ENCODE measurements at regions not wholly inside any gene's neighbourhood (a gene's known extent, or its start where the extent isn't known, plus 50 kb on each side); places are given as distances from the start of the nearest gene placed in this dataset.

DNA sequence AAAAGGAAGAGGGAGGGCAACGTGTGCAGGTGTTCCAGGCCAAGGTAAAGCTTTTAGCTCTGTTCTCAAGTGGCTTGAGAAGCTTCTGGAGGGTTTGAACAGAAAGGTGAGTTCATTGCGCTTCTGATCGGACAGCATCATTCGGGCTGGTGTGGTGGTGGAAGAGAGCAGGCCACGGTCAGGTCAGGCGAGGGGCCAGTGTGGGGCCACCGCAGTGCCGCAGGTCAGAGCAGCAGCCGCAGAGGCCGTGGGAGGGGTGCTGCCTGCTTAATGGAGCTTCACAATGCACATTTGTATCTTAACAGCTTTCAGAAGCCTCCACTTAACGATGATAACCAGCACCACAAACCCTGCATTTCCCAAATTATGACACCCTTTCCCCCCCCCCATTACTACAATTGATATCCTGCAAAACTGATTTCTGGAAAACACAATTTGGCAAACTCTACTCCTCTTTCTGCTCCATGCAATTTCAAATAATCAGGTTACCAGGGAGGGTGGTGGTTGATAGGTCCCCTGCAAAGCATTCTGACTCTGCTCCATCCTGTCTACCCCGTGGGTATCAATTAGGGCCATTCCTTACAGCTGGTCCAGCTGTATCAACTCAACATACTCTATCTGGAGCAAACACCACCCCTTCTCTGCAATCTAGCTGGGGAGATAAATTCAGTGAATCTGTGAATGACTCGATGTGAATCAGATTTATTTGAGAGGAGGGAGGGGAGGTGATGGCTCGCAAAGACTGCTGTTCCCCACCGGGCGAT is 162.9 kb downstream of the ACTR3B start:
- Mint-ChIP-seq H3K27me3 (ENCODE audit: low read depth) (peaks cover 14% of the 10 kb centered on the region), H3K36me3 (ENCODE audit: low read depth) (no peaks in the 10 kb centered on the region), H3K4me3 (peak overlapping the region; percentile 11), H3K27ac (ENCODE audit: unreplicated experiment) (no peak overlapping the region), H3K9me3 (peaks cover 12% of the 10 kb centered on the region), H3K4me1 (peaks cover 18% of the 10 kb centered on the region)
- TF ChIP-seq, protein P1, sequence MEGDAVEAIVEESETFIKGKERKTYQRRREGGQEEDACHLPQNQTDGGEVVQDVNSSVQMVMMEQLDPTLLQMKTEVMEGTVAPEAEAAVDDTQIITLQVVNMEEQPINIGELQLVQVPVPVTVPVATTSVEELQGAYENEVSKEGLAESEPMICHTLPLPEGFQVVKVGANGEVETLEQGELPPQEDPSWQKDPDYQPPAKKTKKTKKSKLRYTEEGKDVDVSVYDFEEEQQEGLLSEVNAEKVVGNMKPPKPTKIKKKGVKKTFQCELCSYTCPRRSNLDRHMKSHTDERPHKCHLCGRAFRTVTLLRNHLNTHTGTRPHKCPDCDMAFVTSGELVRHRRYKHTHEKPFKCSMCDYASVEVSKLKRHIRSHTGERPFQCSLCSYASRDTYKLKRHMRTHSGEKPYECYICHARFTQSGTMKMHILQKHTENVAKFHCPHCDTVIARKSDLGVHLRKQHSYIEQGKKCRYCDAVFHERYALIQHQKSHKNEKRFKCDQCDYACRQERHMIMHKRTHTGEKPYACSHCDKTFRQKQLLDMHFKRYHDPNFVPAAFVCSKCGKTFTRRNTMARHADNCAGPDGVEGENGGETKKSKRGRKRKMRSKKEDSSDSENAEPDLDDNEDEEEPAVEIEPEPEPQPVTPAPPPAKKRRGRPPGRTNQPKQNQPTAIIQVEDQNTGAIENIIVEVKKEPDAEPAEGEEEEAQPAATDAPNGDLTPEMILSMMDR (conservative IDR thresholded peaks at IDR 0.05), result no peak
- DNase-seq (ENCODE audit: low read depth, low spot score), result no peak

GRCh38 chr7:152923711-152924110 is 164.2 kb downstream of the ACTR3B start:
- Mint-ChIP-seq H3K36me3 (ENCODE audit: low read depth) (no peaks in the 10 kb centered on the region), H3K9me3 (peaks cover 5% of the 10 kb centered on the region), H3K27ac (ENCODE audit: unreplicated experiment) (no peak overlapping the region), H3K4me1 (peaks cover 18% of the 10 kb centered on the region), H3K27me3 (ENCODE audit: low read depth) (peaks cover 11% of the 10 kb centered on the region), H3K4me3 (peak overlapping the region; percentile 75)
- TF ChIP-seq, protein P1 (conservative IDR thresholded peaks at IDR 0.05), result no peak
- DNase-seq (ENCODE audit: low read depth, low spot score), result no peak

- peaks cover 11% of the 10 kb centered on the region for H3K27me3 Mint-ChIP-seq (ENCODE audit: low read depth)
These were observed 164.7 kb downstream of the ACTR3B start for GRCh38 chr7:152924238-152924637.

GRCh38 chr7:152924826-152925411 is 165.4 kb downstream of the ACTR3B start:
- DNase-seq (ENCODE audit: low read depth, low spot score), result peak; percentile 5
- peak overlapping the region; percentile 62 for H3K27ac Mint-ChIP-seq (ENCODE audit: unreplicated experiment)
- TF ChIP-seq, protein P1 (conservative IDR thresholded peaks at IDR 0.05), result peak; percentile 41
- H3K4me3 Mint-ChIP-seq, result peak overlapping the region; percentile 75
- peaks cover 4% of the 10 kb centered on the region for H3K9me3 Mint-ChIP-seq
- H3K27me3 Mint-ChIP-seq (ENCODE audit: low read depth), result peaks cover 11% of the 10 kb centered on the region
- no peaks in the 10 kb centered on the region for H3K36me3 Mint-ChIP-seq (ENCODE audit: low read depth)
- peaks cover 18% of the 10 kb centered on the region for H3K4me1 Mint-ChIP-seq

More at GRCh38 chr7:152924238-152924637, 164.7 kb downstream of the ACTR3B start:
- no peak for DNase-seq (ENCODE audit: low read depth, low spot score)
- Mint-ChIP-seq H3K9me3 (peaks cover 5% of the 10 kb centered on the region), H3K4me3 (peak overlapping the region; percentile 75), H3K27ac (ENCODE audit: unreplicated experiment) (no peak overlapping the region), H3K4me1 (peaks cover 18% of the 10 kb centered on the region), H3K36me3 (ENCODE audit: low read depth) (no peaks in the 10 kb centered on the region)
- TF ChIP-seq, protein P1 (conservative IDR thresholded peaks at IDR 0.05), result no peak

- H3K36me3 Mint-ChIP-seq (ENCODE audit: low read depth), result no peaks in the 10 kb centered on the region
- H3K27ac Mint-ChIP-seq (ENCODE audit: unreplicated experiment), result peak overlapping the region; percentile 71
- TF ChIP-seq, protein P1 (conservative IDR thresholded peaks at IDR 0.05), result no peak
- peaks cover under 1% of the 10 kb centered on the region for H3K9me3 Mint-ChIP-seq
- peaks cover 11% of the 10 kb centered on the region for H3K27me3 Mint-ChIP-seq (ENCODE audit: low read depth)
- peak overlapping the region; percentile 88 for H3K4me3 Mint-ChIP-seq
- peaks cover 18% of the 10 kb centered on the region for H3K4me1 Mint-ChIP-seq
- peak; percentile 64 for DNase-seq (ENCODE audit: low read depth, low spot score)
These were observed 166.0 kb downstream of the ACTR3B start for GRCh38 chr7:152925412-152926147.
